ENCODE measurements at regions not wholly inside any gene's neighbourhood (a gene's known extent, or its start where the extent isn't known, plus 50 kb on each side); places are given as distances from the start of the nearest gene placed in this dataset.
A peak's percentile ranks its signal among the peaks of the same experiment; 100 is the strongest.

- ChIA-PET CTCF (interaction anchor here (0.7 to 2.8 kb wide), 13 partner anchors 10 to 174 kb away, joined by 3 to 9 read pairs (median 7); no protein-coding TSS in a partner anchor), POLR2A (interaction anchor here (0.8 to 1.8 kb wide), 7 partner anchors 12 to 106 kb away, joined by 3 to 6 read pairs (median 3); no protein-coding TSS in a partner anchor)
- no peaks in the 10 kb centered on the region for H4K20me1 ChIP-seq (ENCODE audit: insufficient read depth)
- no peaks in the 10 kb centered on the region for H3K79me2 ChIP-seq (ENCODE audit: insufficient read depth)
- no peaks in the 10 kb centered on the region for H3K27me3 ChIP-seq (ENCODE audit: insufficient read depth)
- peak overlapping the region in 1 of 2 experiments; percentile 97; a peak in 2 of 4 replicates for H3K27ac ChIP-seq (ENCODE audit: low read depth in 2 of 2, low read length in 1 of 2)
- DNase-seq, result no peak
- 96% methylated on average over 14 of the region's 20 CpGs for WGBS (ENCODE audit: low lambda C conversion rate)
- H3K9ac ChIP-seq, result no peak overlapping the region
- H3K4me2 ChIP-seq, result no peak overlapping the region
- H3F3A ChIP-seq (replicated peaks; ENCODE audit: insufficient read depth), result no peaks in the 10 kb centered on the region
- H3K36me3 ChIP-seq (replicated peaks in 1 of 2; ENCODE audit: control insufficient read depth in 1 of 2, insufficient read depth in 2 of 2, low read length in 1 of 2), result no peaks in the 10 kb centered on the region
- H3K9me3 ChIP-seq, result no peaks in the 10 kb centered on the region
- no peak overlapping the region for H3K4me3 ChIP-seq (ENCODE audit: low read depth in 2 of 2, low read length in 1 of 2)
- peaks cover 0 to 71% of the 10 kb centered on the region in 2 experiments; a peak in 2 of 4 replicates for H3K4me1 ChIP-seq (ENCODE audit: control insufficient read depth in 1 of 2, insufficient read depth in 2 of 2, low read depth in 1 of 2, low read length in 1 of 2)
- H3K9me2 ChIP-seq, result no peaks in the 10 kb centered on the region
- TF ChIP-seq GABPA (IDR thresholded peaks at IDR 0.05; ENCODE audit: low read depth) (no peak), SMC3 (IDR thresholded peaks at IDR 0.05; ENCODE audit: low read depth, low read length) (no peak), TAF1 (IDR thresholded peaks at IDR 0.05; ENCODE audit: borderline replicate concordance, low read depth, low read length) (no peak), EP300 (IDR thresholded peaks at IDR 0.05; ENCODE audit: borderline replicate concordance in 1 of 2, low read depth in 1 of 2, low read length in 1 of 2) (peak in 1 of 2 experiments; percentile 66; a peak in 2 of 4 replicates)
- no peak overlapping the region for H2AFZ ChIP-seq (ENCODE audit: low read depth)
Observed at GRCh38 chr16:85449191-85449884, 163.8 kb upstream of the GSE1 start.

DNA sequence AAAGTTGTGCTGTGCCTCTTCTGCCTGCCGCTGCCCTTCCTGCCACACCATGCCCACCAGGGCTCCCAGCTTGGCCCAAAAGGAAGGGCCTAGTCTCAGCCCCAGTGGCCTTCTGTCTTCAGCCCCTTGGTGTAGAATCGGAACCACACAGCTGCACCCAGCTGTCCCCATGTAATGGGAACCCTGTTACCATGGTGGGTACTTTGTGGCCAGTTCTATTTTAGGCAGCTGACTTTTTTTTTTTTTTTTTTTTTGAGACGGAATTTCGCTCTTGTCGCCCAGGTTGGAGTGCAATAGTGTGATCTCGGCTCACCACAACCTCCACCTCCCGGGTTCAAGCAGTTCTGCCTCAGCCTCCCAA is 163.3 kb upstream of the GSE1 start:
- H3K27me3 ChIP-seq (ENCODE audit: insufficient read depth), result no peaks in the 10 kb centered on the region
- no peak overlapping the region for H3K4me3 ChIP-seq (ENCODE audit: low read depth in 2 of 2, low read length in 1 of 2)
- H3F3A ChIP-seq (replicated peaks; ENCODE audit: insufficient read depth), result no peaks in the 10 kb centered on the region
- H3K27ac ChIP-seq (ENCODE audit: low read depth in 2 of 2, low read length in 1 of 2), result peak overlapping the region in 1 of 2 experiments; percentile 97; a peak in 2 of 4 replicates
- no peaks in the 10 kb centered on the region for H3K79me2 ChIP-seq (ENCODE audit: insufficient read depth)
- TF ChIP-seq MEF2A (IDR thresholded peaks at IDR 0.05; ENCODE audit: borderline replicate concordance, low read depth) (no peak), USF1 (IDR thresholded peaks at IDR 0.05; ENCODE audit: borderline replicate concordance, low read depth) (no peak), RCOR1 (IDR thresholded peaks at IDR 0.05; ENCODE audit: low read length) (no peak), EZH2phosphoT487 (IDR thresholded peaks at IDR 0.05; ENCODE audit: borderline replicate concordance, low read depth) (no peak), EP300 (IDR thresholded peaks at IDR 0.05; ENCODE audit: borderline replicate concordance in 1 of 2, low read depth in 1 of 2, low read length in 1 of 2) (no peak), FOSL2 (IDR thresholded peaks at IDR 0.05; ENCODE audit: borderline replicate concordance, low read depth) (no peak), IRF3 (IDR thresholded peaks at IDR 0.05; ENCODE audit: low read depth, low read length) (no peak), NRF1 (IDR thresholded peaks at IDR 0.05; ENCODE audit: low read depth, low read length) (no peak), FOXJ3 (CRISPR knock-in tag; IDR thresholded peaks at IDR 0.05) (no peak)
- TF ChIP-seq, protein P1, sequence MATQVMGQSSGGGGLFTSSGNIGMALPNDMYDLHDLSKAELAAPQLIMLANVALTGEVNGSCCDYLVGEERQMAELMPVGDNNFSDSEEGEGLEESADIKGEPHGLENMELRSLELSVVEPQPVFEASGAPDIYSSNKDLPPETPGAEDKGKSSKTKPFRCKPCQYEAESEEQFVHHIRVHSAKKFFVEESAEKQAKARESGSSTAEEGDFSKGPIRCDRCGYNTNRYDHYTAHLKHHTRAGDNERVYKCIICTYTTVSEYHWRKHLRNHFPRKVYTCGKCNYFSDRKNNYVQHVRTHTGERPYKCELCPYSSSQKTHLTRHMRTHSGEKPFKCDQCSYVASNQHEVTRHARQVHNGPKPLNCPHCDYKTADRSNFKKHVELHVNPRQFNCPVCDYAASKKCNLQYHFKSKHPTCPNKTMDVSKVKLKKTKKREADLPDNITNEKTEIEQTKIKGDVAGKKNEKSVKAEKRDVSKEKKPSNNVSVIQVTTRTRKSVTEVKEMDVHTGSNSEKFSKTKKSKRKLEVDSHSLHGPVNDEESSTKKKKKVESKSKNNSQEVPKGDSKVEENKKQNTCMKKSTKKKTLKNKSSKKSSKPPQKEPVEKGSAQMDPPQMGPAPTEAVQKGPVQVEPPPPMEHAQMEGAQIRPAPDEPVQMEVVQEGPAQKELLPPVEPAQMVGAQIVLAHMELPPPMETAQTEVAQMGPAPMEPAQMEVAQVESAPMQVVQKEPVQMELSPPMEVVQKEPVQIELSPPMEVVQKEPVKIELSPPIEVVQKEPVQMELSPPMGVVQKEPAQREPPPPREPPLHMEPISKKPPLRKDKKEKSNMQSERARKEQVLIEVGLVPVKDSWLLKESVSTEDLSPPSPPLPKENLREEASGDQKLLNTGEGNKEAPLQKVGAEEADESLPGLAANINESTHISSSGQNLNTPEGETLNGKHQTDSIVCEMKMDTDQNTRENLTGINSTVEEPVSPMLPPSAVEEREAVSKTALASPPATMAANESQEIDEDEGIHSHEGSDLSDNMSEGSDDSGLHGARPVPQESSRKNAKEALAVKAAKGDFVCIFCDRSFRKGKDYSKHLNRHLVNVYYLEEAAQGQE (IDR thresholded peaks at IDR 0.05; ENCODE audit: low read depth, low read length), result no peak
- TF ChIP-seq, protein P2, sequence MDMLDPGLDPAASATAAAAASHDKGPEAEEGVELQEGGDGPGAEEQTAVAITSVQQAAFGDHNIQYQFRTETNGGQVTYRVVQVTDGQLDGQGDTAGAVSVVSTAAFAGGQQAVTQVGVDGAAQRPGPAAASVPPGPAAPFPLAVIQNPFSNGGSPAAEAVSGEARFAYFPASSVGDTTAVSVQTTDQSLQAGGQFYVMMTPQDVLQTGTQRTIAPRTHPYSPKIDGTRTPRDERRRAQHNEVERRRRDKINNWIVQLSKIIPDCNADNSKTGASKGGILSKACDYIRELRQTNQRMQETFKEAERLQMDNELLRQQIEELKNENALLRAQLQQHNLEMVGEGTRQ (IDR thresholded peaks at IDR 0.05; ENCODE audit: borderline replicate concordance, low read depth, low read length), result no peak
- TF ChIP-seq, protein P3, sequence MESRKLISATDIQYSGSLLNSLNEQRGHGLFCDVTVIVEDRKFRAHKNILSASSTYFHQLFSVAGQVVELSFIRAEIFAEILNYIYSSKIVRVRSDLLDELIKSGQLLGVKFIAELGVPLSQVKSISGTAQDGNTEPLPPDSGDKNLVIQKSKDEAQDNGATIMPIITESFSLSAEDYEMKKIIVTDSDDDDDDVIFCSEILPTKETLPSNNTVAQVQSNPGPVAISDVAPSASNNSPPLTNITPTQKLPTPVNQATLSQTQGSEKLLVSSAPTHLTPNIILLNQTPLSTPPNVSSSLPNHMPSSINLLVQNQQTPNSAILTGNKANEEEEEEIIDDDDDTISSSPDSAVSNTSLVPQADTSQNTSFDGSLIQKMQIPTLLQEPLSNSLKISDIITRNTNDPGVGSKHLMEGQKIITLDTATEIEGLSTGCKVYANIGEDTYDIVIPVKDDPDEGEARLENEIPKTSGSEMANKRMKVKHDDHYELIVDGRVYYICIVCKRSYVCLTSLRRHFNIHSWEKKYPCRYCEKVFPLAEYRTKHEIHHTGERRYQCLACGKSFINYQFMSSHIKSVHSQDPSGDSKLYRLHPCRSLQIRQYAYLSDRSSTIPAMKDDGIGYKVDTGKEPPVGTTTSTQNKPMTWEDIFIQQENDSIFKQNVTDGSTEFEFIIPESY (IDR thresholded peaks at IDR 0.05; ENCODE audit: borderline replicate concordance, low read depth), result no peak
- H3K4me2 ChIP-seq, result no peak overlapping the region
- H3K9me2 ChIP-seq, result no peaks in the 10 kb centered on the region
- no peak overlapping the region for H2AFZ ChIP-seq (ENCODE audit: low read depth)
- H3K9me3 ChIP-seq, result no peaks in the 10 kb centered on the region
- no peaks in the 10 kb centered on the region for H4K20me1 ChIP-seq (ENCODE audit: insufficient read depth)
- H3K36me3 ChIP-seq (replicated peaks in 1 of 2; ENCODE audit: control insufficient read depth in 1 of 2, insufficient read depth in 2 of 2, low read length in 1 of 2), result no peaks in the 10 kb centered on the region
- H3K9ac ChIP-seq, result no peak overlapping the region
- DNase-seq, result no peak
- H3K4me1 ChIP-seq (ENCODE audit: control insufficient read depth in 1 of 2, insufficient read depth in 2 of 2, low read depth in 1 of 2, low read length in 1 of 2), result peaks cover 0 to 69% of the 10 kb centered on the region in 2 experiments; a peak in 2 of 4 replicates
- CTCF ChIA-PET, result interaction anchor here (1.1 to 1.8 kb wide), 4 partner anchors 10 to 29 kb away, joined by 3 to 8 read pairs (median 7); no protein-coding TSS in a partner anchor
- 79% methylated on average over 7 of the region's 7 CpGs for WGBS (ENCODE audit: low lambda C conversion rate)
- POLR2A ChIA-PET, result interaction anchor here (0.6 kb wide), 1 partner anchor 113 kb away, joined by 3 read pairs; no protein-coding TSS in a partner anchor
